SU-DHL-6 (cell line): ENCODE measurements at regions not wholly inside any gene's neighbourhood (a gene's known extent, or its start where the extent isn't known, plus 50 kb on each side); places are given as distances from the start of the nearest gene placed in this dataset.

Experiments
- H2AFZ ChIP-seq: fragments of 200-600 bp; sonication (generic); 2 replicates; pipeline ENCODE4 v1.6.1; 2014; ENCODE audit warnings: low read depth, mild to moderate bottlenecking, moderate library complexity, mixed read lengths, antibody characterized with exemption, low read length; ENCODE audit not compliant: severe bottlenecking
- H3F3A ChIP-seq: fragments of 200-600 bp; shearing (Covaris generic); 2 replicates; pipeline ENCODE4 v1.6.0; 2016; ENCODE audit warnings: antibody characterized with exemption, mild to moderate bottlenecking; ENCODE audit not compliant: insufficient read depth
- H3K27ac ChIP-seq: fragments of 200-600 bp; sonication (generic); 2 replicates; pipeline ENCODE4 v1.5.1; 2016; ENCODE audit warnings: low read depth, mild to moderate bottlenecking, low read length, moderate library complexity, mixed read lengths
- H3K27me3 ChIP-seq: fragments of 200-600 bp; sonication (generic), shearing (Covaris generic); 2 replicates; pipeline ENCODE4 v1.6.0; 2014; ENCODE audit warnings: mild to moderate bottlenecking, low read length
- H3K36me3 ChIP-seq: fragments of 200-600 bp; sonication (generic); 2 replicates; pipeline ENCODE4 v1.6.1; 2014; ENCODE audit warnings: mild to moderate bottlenecking, low read length, mixed read lengths
- H3K4me2 ChIP-seq: fragments of 300-600, 200-600 bp; shearing (Covaris generic), sonication (generic); 2 replicates; pipeline ENCODE4 v1.6.0; 2014; ENCODE audit warnings: low read length, low read depth, mild to moderate bottlenecking; ENCODE audit not compliant: poor library complexity, severe bottlenecking
- H3K4me3 ChIP-seq: fragments of 200-600 bp; sonication (generic); 2 replicates; pipeline ENCODE4 v1.5.1; 2014; ENCODE audit warnings: antibody characterized with exemption, low read length, mild to moderate bottlenecking, mixed read lengths; ENCODE audit not compliant: insufficient read depth, poor library complexity, severe bottlenecking
- H3K79me2 ChIP-seq: fragments of 200-600 bp; sonication (generic); 2 replicates; pipeline ENCODE4 v1.6.1; 2014; ENCODE audit warnings: mild to moderate bottlenecking, low read length, moderate library complexity; ENCODE audit not compliant: insufficient read depth
- H3K9ac ChIP-seq: fragments of 200-600 bp; sonication (generic); 2 replicates; pipeline ENCODE4 v1.7.0; 2014; ENCODE audit warnings: mild to moderate bottlenecking, low read length
- H3K9me2 ChIP-seq: fragments of 200-600 bp; sonication (generic); replicated peaks from 2 replicates; pipeline ENCODE4 v1.6.1; 2014; ENCODE audit warnings: low read length; ENCODE audit not compliant: insufficient read depth
- H3K9me3 ChIP-seq: fragments of 200-600 bp; sonication (generic); 2 replicates; pipeline ENCODE4 v1.6.1; 2014; ENCODE audit warnings: low read length, mixed read lengths; ENCODE audit not compliant: insufficient read depth
- H4K20me1 ChIP-seq: fragments of 200-600 bp; sonication (generic); 2 replicates; pipeline ENCODE4 v1.6.1; 2014; ENCODE audit warnings: low read depth, mild to moderate bottlenecking, antibody characterized with exemption, low read length, moderate library complexity, mixed read lengths
- EZH2phosphoT487 ChIP-seq: fragments of 200-600 bp; sonication (generic), shearing (Covaris generic); conservative IDR thresholded peaks from 2 replicates; pipeline ENCODE4 v1.6.1; 2018; ENCODE audit warnings: mild to moderate bottlenecking, antibody characterized with exemption, low read length, moderate library complexity, mixed read lengths
- TF ChIP-seq, protein P1 (sequence below): fragments of 200-600 bp; sonication (generic); IDR thresholded peaks from one replicate; pipeline ENCODE4 v1.5.1; 2017; ENCODE audit warnings: antibody characterized with exemption, mild to moderate bottlenecking, low read length, moderate library complexity; ENCODE audit not compliant: insufficient read depth, poor library complexity, severe bottlenecking

- Histone ChIP-seq H3F3A (no peaks in the 10 kb centered on the region), H3K79me2 (no peaks in the 10 kb centered on the region), H3K27ac (no peak overlapping the region), H3K4me3 (no peak overlapping the region), H3K27me3 (no peaks in the 10 kb centered on the region), H4K20me1 (no peaks in the 10 kb centered on the region), H3K9ac (no peak overlapping the region), H2AFZ (no peak overlapping the region), H3K9me2 (no peaks in the 10 kb centered on the region), H3K9me3 (no peaks in the 10 kb centered on the region), H3K36me3 (no peaks in the 10 kb centered on the region), H3K4me2 (no peak overlapping the region)
- TF ChIP-seq, protein P1, sequence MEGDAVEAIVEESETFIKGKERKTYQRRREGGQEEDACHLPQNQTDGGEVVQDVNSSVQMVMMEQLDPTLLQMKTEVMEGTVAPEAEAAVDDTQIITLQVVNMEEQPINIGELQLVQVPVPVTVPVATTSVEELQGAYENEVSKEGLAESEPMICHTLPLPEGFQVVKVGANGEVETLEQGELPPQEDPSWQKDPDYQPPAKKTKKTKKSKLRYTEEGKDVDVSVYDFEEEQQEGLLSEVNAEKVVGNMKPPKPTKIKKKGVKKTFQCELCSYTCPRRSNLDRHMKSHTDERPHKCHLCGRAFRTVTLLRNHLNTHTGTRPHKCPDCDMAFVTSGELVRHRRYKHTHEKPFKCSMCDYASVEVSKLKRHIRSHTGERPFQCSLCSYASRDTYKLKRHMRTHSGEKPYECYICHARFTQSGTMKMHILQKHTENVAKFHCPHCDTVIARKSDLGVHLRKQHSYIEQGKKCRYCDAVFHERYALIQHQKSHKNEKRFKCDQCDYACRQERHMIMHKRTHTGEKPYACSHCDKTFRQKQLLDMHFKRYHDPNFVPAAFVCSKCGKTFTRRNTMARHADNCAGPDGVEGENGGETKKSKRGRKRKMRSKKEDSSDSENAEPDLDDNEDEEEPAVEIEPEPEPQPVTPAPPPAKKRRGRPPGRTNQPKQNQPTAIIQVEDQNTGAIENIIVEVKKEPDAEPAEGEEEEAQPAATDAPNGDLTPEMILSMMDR: no peak
- no peak for TF ChIP-seq EZH2phosphoT487
Observed at GRCh38 chr7:93725954-93726353, 151.4 kb upstream of the CALCR start.

- TF ChIP-seq, protein P1: no peak
- no peak for TF ChIP-seq EZH2phosphoT487
- Histone ChIP-seq H3K9me2 (no peaks in the 10 kb centered on the region), H3K4me2 (no peak overlapping the region), H4K20me1 (no peaks in the 10 kb centered on the region), H3K9ac (no peak overlapping the region), H3K9me3 (no peaks in the 10 kb centered on the region), H3K79me2 (no peaks in the 10 kb centered on the region), H3F3A (no peaks in the 10 kb centered on the region), H3K27ac (no peak overlapping the region), H3K27me3 (no peaks in the 10 kb centered on the region), H2AFZ (no peak overlapping the region), H3K36me3 (no peaks in the 10 kb centered on the region), H3K4me3 (no peak overlapping the region)
Observed at GRCh38 chr7:93723424-93724124, 149.1 kb upstream of the CALCR start.

GRCh38 chr7:93720106-93720505, 145.6 kb upstream of the CALCR start:
- Histone ChIP-seq H3K9me2 (no peaks in the 10 kb centered on the region), H3K27me3 (no peaks in the 10 kb centered on the region), H3K36me3 (no peaks in the 10 kb centered on the region), H3K4me2 (no peak overlapping the region), H3K27ac (no peak overlapping the region), H2AFZ (no peak overlapping the region), H3F3A (no peaks in the 10 kb centered on the region), H3K9me3 (no peaks in the 10 kb centered on the region), H4K20me1 (no peaks in the 10 kb centered on the region), H3K4me3 (no peak overlapping the region), H3K9ac (no peak overlapping the region), H3K79me2 (no peaks in the 10 kb centered on the region)
- TF ChIP-seq, protein P1: no peak
- no peak for TF ChIP-seq EZH2phosphoT487
